Keratinocyte (primary cell): ENCODE measurements at regions not wholly inside any gene's neighbourhood (a gene's known extent, or its start where the extent isn't known, plus 50 kb on each side); places are given as distances from the start of the nearest gene placed in this dataset.

ENCODE experiments used
- DNase-seq: peaks from one replicate; pipeline ENCODE4 v3.0.0-alpha.2; 2011; ENCODE audit warnings: low read depth, missing footprints, low spot score
- FAIRE-seq: peaks from 2 replicates; lab custom pipeline; 2011; peaks lifted over from hg19 to GRCh38; lab: Jason Lieb, UNC
- H2AFZ ChIP-seq: 2 replicates; pipeline ENCODE4 v1.6.0; 2012; ENCODE audit warnings: low read length, control low read depth, inconsistent platforms; ENCODE audit not compliant: control insufficient read depth
- H3K27ac ChIP-seq: 2 replicates; pipeline ENCODE4 v1.5.1; 2011; ENCODE audit warnings: low read length; ENCODE audit not compliant: control insufficient read depth, insufficient read depth
- H3K27me3 ChIP-seq: 3 replicates; pipeline ENCODE4 v1.6.0; 2011; ENCODE audit warnings: low read length; ENCODE audit not compliant: control insufficient read depth, insufficient read depth; ENCODE audit errors: extremely low read depth
- H3K36me3 ChIP-seq, 2 experiments: 2 replicates in 1 of 2; 3 replicates in 1 of 2; pipeline ENCODE4 v1.5.1; 2011; ENCODE audit warnings: low read length in 2 of 2, mild to moderate bottlenecking in 1 of 2; ENCODE audit not compliant: control insufficient read depth in 2 of 2, insufficient read depth in 2 of 2; ENCODE audit errors: extremely low read depth in 1 of 2
- H3K4me1 ChIP-seq: 3 replicates; pipeline ENCODE4 v1.5.1; 2011; ENCODE audit warnings: low read length; ENCODE audit not compliant: control insufficient read depth, insufficient read depth; ENCODE audit errors: extremely low read depth
- H3K4me2 ChIP-seq: 3 replicates; pipeline ENCODE4 v1.6.0; 2011; ENCODE audit warnings: low read depth, low read length; ENCODE audit not compliant: control insufficient read depth, insufficient read depth; ENCODE audit errors: extremely low read depth
- H3K4me3 ChIP-seq, 3 experiments: fragments of 200-600 bp in 1 of 3; sonication (generic) in 1 of 3; 2 replicates in 2 of 3; 3 replicates in 1 of 3; pipeline ENCODE4 v1.5.1; 2011 to 2016; ENCODE audit warnings: low read length in 3 of 3, mild to moderate bottlenecking in 3 of 3, control low read depth in 2 of 3, inconsistent platforms in 1 of 3, low read depth in 1 of 3, mixed read lengths in 1 of 3, mixed run types in 1 of 3, moderate library complexity in 1 of 3; ENCODE audit not compliant: control insufficient read depth in 2 of 3, insufficient read depth in 2 of 3; ENCODE audit errors: extremely low read depth in 1 of 3
- H3K79me2 ChIP-seq: 2 replicates; pipeline ENCODE4 v1.6.0; 2012; ENCODE audit warnings: low read length; ENCODE audit not compliant: control insufficient read depth, insufficient read depth
- H3K9ac ChIP-seq: 3 replicates; pipeline ENCODE4 v1.6.0; 2011; ENCODE audit warnings: low read length; ENCODE audit not compliant: control insufficient read depth, insufficient read depth; ENCODE audit errors: extremely low read depth
- H3K9me1 ChIP-seq: 3 replicates; pipeline ENCODE4 v1.6.0; 2011; ENCODE audit warnings: low read length; ENCODE audit not compliant: control insufficient read depth, insufficient read depth; ENCODE audit errors: extremely low read depth
- H3K9me3 ChIP-seq: 2 replicates; pipeline ENCODE4 v1.5.1; 2012; ENCODE audit warnings: low read depth, low read length; ENCODE audit not compliant: control insufficient read depth
- H4K20me1 ChIP-seq: 3 replicates; pipeline ENCODE4 v1.6.0; 2011; ENCODE audit warnings: low read length; ENCODE audit not compliant: control insufficient read depth, insufficient read depth; ENCODE audit errors: extremely low read depth
- CTCF ChIP-seq, 3 experiments: IDR thresholded peaks in 1 of 3; conservative IDR thresholded peaks in 1 of 3; optimal IDR thresholded peaks in 1 of 3; 2 replicates in 2 of 3; 3 replicates in 1 of 3; pipeline versions ENCODE3 to v1.5.1; 2011; ENCODE audit warnings: low read length in 3 of 3, mild to moderate bottlenecking in 3 of 3, moderate library complexity in 2 of 3, control low read depth in 1 of 3, inconsistent platforms in 1 of 3; ENCODE audit not compliant: insufficient read depth in 2 of 3; ENCODE audit errors: extremely low read depth in 1 of 3
- EZH2 ChIP-seq: IDR thresholded peaks from one replicate; pipeline ENCODE4 v1.6.1; 2012; ENCODE audit warnings: inconsistent platforms, mild to moderate bottlenecking, low read length, moderate library complexity
- dilution Hi-C: fragments of 300-500 bp; cut with MboI; formaldehyde crosslinking; loops from one replicate; pipeline ENCODE4 v1.7.0; 2020; ENCODE audit warnings: low sequenced_read_pairs; ENCODE audit not compliant: extremely low pct_ligation_motif_present

- no peaks in the 10 kb centered on the region for H3K9me1 ChIP-seq
- no peaks in the 10 kb centered on the region for H4K20me1 ChIP-seq
- H2AFZ ChIP-seq, result no peak overlapping the region
- H3K9ac ChIP-seq, result no peak overlapping the region
- no peaks in the 10 kb centered on the region for H3K27me3 ChIP-seq
- no peak for TF ChIP-seq EZH2
- no peak for TF ChIP-seq CTCF (optimal IDR thresholded peaks at IDR 0.05 in 1 of 3, IDR thresholded peaks at IDR 0.05 in 1 of 3, conservative IDR thresholded peaks at IDR 0.05 in 1 of 3; ENCODE audit: extremely low read depth in 1 of 3, insufficient read depth in 2 of 3, low read length in 3 of 3)
- FAIRE-seq (no peak), DNase-seq (no peak)
- H3K4me1 ChIP-seq, result peaks cover 7% of the 10 kb centered on the region
- H3K79me2 ChIP-seq, result no peaks in the 10 kb centered on the region
- no peak overlapping the region for H3K27ac ChIP-seq
- H3K36me3 ChIP-seq, result no peaks in the 10 kb centered on the region
- H3K4me2 ChIP-seq, result no peak overlapping the region
- no peak overlapping the region for H3K4me3 ChIP-seq
- dilution Hi-C loops, result no loop called here
- no peaks in the 10 kb centered on the region for H3K9me3 ChIP-seq
Measured at GRCh38 chr18:38007026-38007425, 441.4 kb upstream of the CELF4 start.

- H3K4me2 ChIP-seq, result no peak overlapping the region
- H3K9me3 ChIP-seq, result no peaks in the 10 kb centered on the region
- no peak overlapping the region for H3K27ac ChIP-seq
- H3K27me3 ChIP-seq, result no peaks in the 10 kb centered on the region
- no peak for DNase-seq
- H3K9me1 ChIP-seq, result no peaks in the 10 kb centered on the region
- H3K4me1 ChIP-seq, result peaks cover 7% of the 10 kb centered on the region
- H4K20me1 ChIP-seq, result no peaks in the 10 kb centered on the region
- no peaks in the 10 kb centered on the region for H3K79me2 ChIP-seq
- FAIRE-seq, result peak; percentile 29
- dilution Hi-C loops, result no loop called here
- H3K36me3 ChIP-seq, result no peaks in the 10 kb centered on the region
- no peak overlapping the region for H3K9ac ChIP-seq
- no peak overlapping the region for H2AFZ ChIP-seq
- TF ChIP-seq CTCF (optimal IDR thresholded peaks at IDR 0.05 in 1 of 3, IDR thresholded peaks at IDR 0.05 in 1 of 3, conservative IDR thresholded peaks at IDR 0.05 in 1 of 3; ENCODE audit: extremely low read depth in 1 of 3, insufficient read depth in 2 of 3, low read length in 3 of 3), result no peak
- TF ChIP-seq EZH2, result no peak
- no peak overlapping the region for H3K4me3 ChIP-seq
Measured at GRCh38 chr18:38006541-38006940, 440.9 kb upstream of the CELF4 start.
